ENCODE measurements at regions not wholly inside any gene's neighbourhood (a gene's known extent, or its start where the extent isn't known, plus 50 kb on each side); places are given as distances from the start of the nearest gene placed in this dataset.

DNA sequence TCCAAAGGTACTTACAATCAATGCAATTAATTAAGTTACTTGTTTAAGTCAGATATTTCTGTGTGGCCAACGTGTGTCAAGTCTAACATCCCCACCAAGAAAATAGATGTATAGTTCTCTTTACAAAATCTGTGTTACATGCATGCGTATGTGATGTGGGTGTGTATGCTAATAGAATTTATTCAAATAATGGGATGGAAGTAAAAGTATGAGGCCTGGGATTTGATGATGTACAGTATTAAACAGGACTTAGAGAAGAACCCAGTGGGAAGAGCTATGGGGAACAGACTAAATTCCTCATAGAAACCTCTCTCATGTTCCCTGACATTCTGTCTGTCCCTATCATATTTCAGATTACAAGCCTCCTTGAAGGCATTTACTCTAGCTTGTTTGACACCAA lies 72.5 kb downstream of the IFI44 start:
- TF ChIP-seq, protein P1, sequence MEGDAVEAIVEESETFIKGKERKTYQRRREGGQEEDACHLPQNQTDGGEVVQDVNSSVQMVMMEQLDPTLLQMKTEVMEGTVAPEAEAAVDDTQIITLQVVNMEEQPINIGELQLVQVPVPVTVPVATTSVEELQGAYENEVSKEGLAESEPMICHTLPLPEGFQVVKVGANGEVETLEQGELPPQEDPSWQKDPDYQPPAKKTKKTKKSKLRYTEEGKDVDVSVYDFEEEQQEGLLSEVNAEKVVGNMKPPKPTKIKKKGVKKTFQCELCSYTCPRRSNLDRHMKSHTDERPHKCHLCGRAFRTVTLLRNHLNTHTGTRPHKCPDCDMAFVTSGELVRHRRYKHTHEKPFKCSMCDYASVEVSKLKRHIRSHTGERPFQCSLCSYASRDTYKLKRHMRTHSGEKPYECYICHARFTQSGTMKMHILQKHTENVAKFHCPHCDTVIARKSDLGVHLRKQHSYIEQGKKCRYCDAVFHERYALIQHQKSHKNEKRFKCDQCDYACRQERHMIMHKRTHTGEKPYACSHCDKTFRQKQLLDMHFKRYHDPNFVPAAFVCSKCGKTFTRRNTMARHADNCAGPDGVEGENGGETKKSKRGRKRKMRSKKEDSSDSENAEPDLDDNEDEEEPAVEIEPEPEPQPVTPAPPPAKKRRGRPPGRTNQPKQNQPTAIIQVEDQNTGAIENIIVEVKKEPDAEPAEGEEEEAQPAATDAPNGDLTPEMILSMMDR (IDR thresholded peaks at IDR 0.05; ENCODE audit: low read length) = no peak
- TF ChIP-seq EZH2 (IDR thresholded peaks at IDR 0.05; ENCODE audit: borderline replicate concordance, low read length) = no peak
